Neural progenitor cell (in vitro differentiated cells): ENCODE measurements at regions not wholly inside any gene's neighbourhood (a gene's known extent, or its start where the extent isn't known, plus 50 kb on each side); places are given as distances from the start of the nearest gene placed in this dataset.

Experiments used
- EZH2 ChIP-seq: fragments of 200-600 bp; sonication (generic); IDR thresholded peaks from 2 replicates; pipeline ENCODE4 v1.6.1; 2017; ENCODE audit warnings: antibody characterized with exemption, mild to moderate bottlenecking, moderate library complexity
- EZH2phosphoT487 ChIP-seq: fragments of 200-600 bp; sonication (generic); IDR thresholded peaks from 2 replicates; pipeline ENCODE4 v1.6.1; 2017; ENCODE audit warnings: antibody characterized with exemption
- TF ChIP-seq, protein P1 (sequence below): fragments of 200-600 bp; sonication (generic); IDR thresholded peaks from 2 replicates; pipeline ENCODE4 v1.5.1; 2017; ENCODE audit warnings: antibody characterized with exemption, mild to moderate bottlenecking

DNA sequence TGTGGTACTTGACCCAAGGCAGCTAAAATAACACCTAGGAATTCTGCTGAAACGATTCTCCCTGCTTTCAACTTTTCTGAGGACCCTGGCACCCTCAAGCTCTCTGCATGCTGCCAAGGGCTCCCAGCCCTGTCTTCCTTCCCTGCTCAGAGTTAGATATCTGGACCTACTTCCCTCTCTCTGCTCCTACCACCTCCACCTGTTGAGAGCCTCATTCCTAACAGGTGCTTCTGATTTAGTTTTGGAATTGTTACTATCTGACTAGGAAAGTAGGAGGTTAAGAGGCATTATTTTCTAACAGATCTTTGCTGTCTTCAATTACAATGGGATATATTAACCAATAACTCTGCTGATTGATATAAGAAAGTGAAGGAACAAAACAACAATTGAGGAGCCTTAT lies 253.8 kb downstream of the FZD1 start:
- no peak for TF ChIP-seq EZH2
- TF ChIP-seq, protein P1, sequence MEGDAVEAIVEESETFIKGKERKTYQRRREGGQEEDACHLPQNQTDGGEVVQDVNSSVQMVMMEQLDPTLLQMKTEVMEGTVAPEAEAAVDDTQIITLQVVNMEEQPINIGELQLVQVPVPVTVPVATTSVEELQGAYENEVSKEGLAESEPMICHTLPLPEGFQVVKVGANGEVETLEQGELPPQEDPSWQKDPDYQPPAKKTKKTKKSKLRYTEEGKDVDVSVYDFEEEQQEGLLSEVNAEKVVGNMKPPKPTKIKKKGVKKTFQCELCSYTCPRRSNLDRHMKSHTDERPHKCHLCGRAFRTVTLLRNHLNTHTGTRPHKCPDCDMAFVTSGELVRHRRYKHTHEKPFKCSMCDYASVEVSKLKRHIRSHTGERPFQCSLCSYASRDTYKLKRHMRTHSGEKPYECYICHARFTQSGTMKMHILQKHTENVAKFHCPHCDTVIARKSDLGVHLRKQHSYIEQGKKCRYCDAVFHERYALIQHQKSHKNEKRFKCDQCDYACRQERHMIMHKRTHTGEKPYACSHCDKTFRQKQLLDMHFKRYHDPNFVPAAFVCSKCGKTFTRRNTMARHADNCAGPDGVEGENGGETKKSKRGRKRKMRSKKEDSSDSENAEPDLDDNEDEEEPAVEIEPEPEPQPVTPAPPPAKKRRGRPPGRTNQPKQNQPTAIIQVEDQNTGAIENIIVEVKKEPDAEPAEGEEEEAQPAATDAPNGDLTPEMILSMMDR = no peak
- TF ChIP-seq EZH2phosphoT487 = no peak
